ENCODE measurements at regions not wholly inside any gene's neighbourhood (a gene's known extent, or its start where the extent isn't known, plus 50 kb on each side); places are given as distances from the start of the nearest gene placed in this dataset.

GRCh38 chr9:79263628-79264027 is 308.1 kb upstream of the TLE4 start:
- Histone ChIP-seq H4K20me1 (replicated peaks; ENCODE audit: control insufficient read depth, extremely low read depth, insufficient read depth, low read length) (no peaks in the 10 kb centered on the region), H3K79me2 (ENCODE audit: control insufficient read depth, insufficient read depth, low read length) (no peaks in the 10 kb centered on the region), H3K9me3 (replicated peaks; ENCODE audit: control insufficient read depth, insufficient read depth, low read length) (no peaks in the 10 kb centered on the region), H3K9ac (replicated peaks; ENCODE audit: extremely low read depth, insufficient read depth, low read length) (no peak overlapping the region), H3K9me1 (replicated peaks; ENCODE audit: control insufficient read depth, extremely low read depth, insufficient read depth, low read length) (no peaks in the 10 kb centered on the region), H3K4me1 (ENCODE audit: control insufficient read depth, extremely low read depth, insufficient read depth, low read length) (no peaks in the 10 kb centered on the region), H3K4me2 (ENCODE audit: insufficient read depth, low read length) (no peak overlapping the region), H3K27me3 (ENCODE audit: control insufficient read depth in 2 of 2, insufficient read depth in 2 of 2, low read length in 2 of 2) (no peaks in the 10 kb centered on the region), H2AFZ (ENCODE audit: low read depth, low read length) (no peak overlapping the region), H3K4me3 (replicated peaks in 1 of 3; ENCODE audit: insufficient read depth in 1 of 3, low read depth in 1 of 3, low read length in 3 of 3) (no peak overlapping the region), H3K27ac (ENCODE audit: insufficient read depth, low read depth, low read length) (no peak overlapping the region), H3K36me3 (ENCODE audit: control insufficient read depth in 2 of 2, extremely low read depth in 1 of 2, insufficient read depth in 2 of 2, low read length in 2 of 2) (no peaks in the 10 kb centered on the region)
- intact Hi-C loops (cut with micrococcal nuclease) (no loop called here), dilution Hi-C loops (cut with MboI; ENCODE audit: extremely low pct_ligation_motif_present, low sequenced_read_pairs) (no loop called here)
- no TSS peak for BruUV-seq (replicated peaks)
- DNase-seq (ENCODE audit: low read depth, low spot score) (no peak), FAIRE-seq (no peak)
- TF ChIP-seq MAX (IDR thresholded peaks at IDR 0.05; ENCODE audit: insufficient read depth, insufficient read length), result no peak
- no peak for TF ChIP-seq MYC (IDR thresholded peaks at IDR 0.05; ENCODE audit: low read depth, low read length)
- TF ChIP-seq GATA2 (IDR thresholded peaks at IDR 0.05; ENCODE audit: insufficient read depth, insufficient read length, low read depth, low read length), result no peak
- no peak for TF ChIP-seq POLR2A (IDR thresholded peaks at IDR 0.05; ENCODE audit: low read depth, low read length)
- no peak for TF ChIP-seq EZH2 (IDR thresholded peaks at IDR 0.05; ENCODE audit: borderline replicate concordance, low read depth, low read length, severe bottlenecking)
- no peak for TF ChIP-seq JUN (IDR thresholded peaks at IDR 0.05; ENCODE audit: borderline replicate concordance, insufficient read depth, insufficient read length, low read depth)
- TF ChIP-seq FOS (IDR thresholded peaks at IDR 0.05; ENCODE audit: borderline replicate concordance, insufficient read depth, low read length), result no peak
- no peak for TF ChIP-seq CTCF (IDR thresholded peaks at IDR 0.05; ENCODE audit: extremely low read depth in 1 of 2, insufficient read depth in 1 of 2, low read depth in 1 of 2, low read length in 2 of 2)
- TF ChIP-seq POLR2AphosphoS5 (IDR thresholded peaks at IDR 0.05; ENCODE audit: insufficient read depth, low read depth, low read length), result no peak
- POLR2A ChIA-PET, result no interaction called here
- CTCF ChIA-PET, result no interaction called here
